NT2/D1 (cell line): ENCODE measurements at regions not wholly inside any gene's neighbourhood (a gene's known extent, or its start where the extent isn't known, plus 50 kb on each side); places are given as distances from the start of the nearest gene placed in this dataset.

Experiments
- SUZ12 ChIP-seq: IDR thresholded peaks from 2 replicates; pipeline ENCODE4 v1.6.1; 2011; ENCODE audit not compliant: insufficient read length, insufficient read depth; ENCODE audit errors: extremely low read depth
- YY1 ChIP-seq: IDR thresholded peaks from 2 replicates; pipeline ENCODE4 v1.6.1; 2011; ENCODE audit not compliant: insufficient read length, insufficient read depth
- ZNF274 ChIP-seq: IDR thresholded peaks from 2 replicates; pipeline ENCODE4 v1.6.1; 2011; ENCODE audit warnings: mild to moderate bottlenecking, low read depth, low read length

DNA sequence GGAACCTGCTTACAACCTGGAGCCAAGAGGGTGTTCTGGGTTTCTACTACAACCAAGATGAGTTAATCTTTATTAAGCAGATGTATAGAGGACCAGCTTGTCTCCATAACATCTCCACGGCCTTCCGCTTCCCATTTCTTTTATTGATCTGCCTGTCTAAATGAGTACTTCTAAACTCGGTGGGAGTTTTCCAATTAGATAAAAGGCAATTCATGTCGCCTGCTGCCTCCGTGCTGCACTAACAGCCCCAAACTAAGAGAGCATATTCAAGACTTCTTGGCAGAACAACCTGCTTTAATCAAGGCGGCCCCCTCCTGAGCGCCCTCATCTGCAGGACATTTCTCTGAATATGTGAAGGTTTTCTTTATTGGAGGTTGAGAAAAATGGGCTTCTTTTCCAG is 270.1 kb downstream of the PDCD6IP start:
- TF ChIP-seq ZNF274 (no peak), YY1 (no peak), SUZ12 (no peak)
